Left lung (tissue), 4 donors: ENCODE measurements at regions not wholly inside any gene's neighbourhood (a gene's known extent, or its start where the extent isn't known, plus 50 kb on each side); places are given as distances from the start of the nearest gene placed in this dataset.

Experiments used
- ATAC-seq: fragments of 200-7000 bp; cut with Tn5 transposase; one replicate; pipeline ENCODE4 v1.9.1; 2020; ENCODE audit warnings: moderate library complexity
- DNase-seq, 4 donors: peaks; one replicate each; pipeline ENCODE4 v3.0.0-alpha.2; 2013 to 2020
- H3K27ac ChIP-seq, 2 donors: fragments of 200-600 bp; sonication (generic) in 1 of 2; one replicate each; pipeline versions ENCODE4 v1.5.0 to v1.8.0; 2020 to 2021
- H3K27me3 ChIP-seq, 2 donors: fragments of 200-600 bp; sonication (generic) in 1 of 2; one replicate each; pipeline versions ENCODE4 v1.5.0 to v1.8.0; 2020 to 2021
- H3K36me3 ChIP-seq, 2 donors: fragments of 200-600 bp; sonication (generic) in 1 of 2; one replicate each; pipeline versions ENCODE4 v1.5.0 to v1.8.0; 2020 to 2021
- H3K4me1 ChIP-seq, 2 donors: fragments of 200-600 bp; one replicate each; pipeline ENCODE4 v1.8.0; 2021
- H3K4me3 ChIP-seq, 2 donors: fragments of 200-600 bp; sonication (generic) in 1 of 2; one replicate each; pipeline versions ENCODE4 v1.5.0 to v1.8.0; 2020 to 2021; ENCODE audit warnings: mild to moderate bottlenecking in 1 of 2
- H3K9me3 ChIP-seq, 2 donors: fragments of 200-600 bp; sonication (generic) in 1 of 2; one replicate each; pipeline versions ENCODE4 v1.5.0 to v1.8.0; 2020 to 2021
- intact Hi-C, 2 donors: fragments of 100-400 bp; cut with DNase I; formaldehyde crosslinking; loops; one replicate each; pipeline versions ENCODE4 v1.11.2 to v1.14.2; 2022
- TF ChIP-seq, protein P1 (sequence below), 2 donors: fragments of 200-600 bp; sonication (generic) in 1 of 2; IDR thresholded peaks; one replicate each; pipeline versions ENCODE4 v1.5.0 to v1.8.0; 2021; ENCODE audit warnings: antibody characterized with exemption in 2 of 2
- donor health status: DM: no; HTN: yes; CAD: no.
- donor health status: DM: no; HTN: no; CAD: no.

DNA sequence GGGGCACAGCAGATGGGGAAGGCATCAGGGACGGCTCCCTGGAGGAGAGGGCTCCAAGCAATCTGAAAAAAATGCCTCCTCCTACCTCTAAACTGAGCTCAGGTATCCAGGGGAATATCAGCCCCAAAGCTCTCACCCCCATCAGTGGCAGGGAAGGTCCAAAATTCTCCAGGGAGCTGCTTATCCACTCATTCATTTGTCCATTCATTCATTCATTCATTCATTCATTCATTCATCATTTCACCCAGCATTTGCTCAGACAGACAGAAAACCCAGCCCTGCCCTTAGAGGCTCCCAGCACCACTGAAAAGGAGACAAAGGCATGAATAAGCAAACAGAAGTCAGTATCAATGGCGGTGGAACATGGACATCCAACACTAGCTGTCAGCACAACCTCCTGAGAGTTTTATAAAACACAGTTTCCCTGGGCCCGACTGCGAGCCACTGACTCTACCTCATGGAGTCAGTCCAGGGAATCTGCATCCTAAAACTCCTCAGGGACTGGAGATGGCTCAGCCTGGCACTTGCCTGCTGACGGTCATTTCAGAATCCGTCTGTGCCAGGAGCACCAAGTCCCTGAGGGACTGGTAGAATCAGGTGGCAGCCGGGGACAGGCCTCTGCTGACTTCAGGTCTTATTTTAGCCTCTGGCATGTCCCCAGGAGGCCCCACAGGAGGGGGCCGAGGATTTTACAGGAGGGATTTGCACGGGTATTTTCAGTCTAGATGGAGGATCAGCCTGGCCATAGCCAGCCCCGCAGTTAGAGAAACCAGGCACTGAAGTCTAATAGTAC is 164.6 kb downstream of the MN1 start:
- H3K27ac ChIP-seq, result no peak overlapping the region
- TF ChIP-seq, protein P1, sequence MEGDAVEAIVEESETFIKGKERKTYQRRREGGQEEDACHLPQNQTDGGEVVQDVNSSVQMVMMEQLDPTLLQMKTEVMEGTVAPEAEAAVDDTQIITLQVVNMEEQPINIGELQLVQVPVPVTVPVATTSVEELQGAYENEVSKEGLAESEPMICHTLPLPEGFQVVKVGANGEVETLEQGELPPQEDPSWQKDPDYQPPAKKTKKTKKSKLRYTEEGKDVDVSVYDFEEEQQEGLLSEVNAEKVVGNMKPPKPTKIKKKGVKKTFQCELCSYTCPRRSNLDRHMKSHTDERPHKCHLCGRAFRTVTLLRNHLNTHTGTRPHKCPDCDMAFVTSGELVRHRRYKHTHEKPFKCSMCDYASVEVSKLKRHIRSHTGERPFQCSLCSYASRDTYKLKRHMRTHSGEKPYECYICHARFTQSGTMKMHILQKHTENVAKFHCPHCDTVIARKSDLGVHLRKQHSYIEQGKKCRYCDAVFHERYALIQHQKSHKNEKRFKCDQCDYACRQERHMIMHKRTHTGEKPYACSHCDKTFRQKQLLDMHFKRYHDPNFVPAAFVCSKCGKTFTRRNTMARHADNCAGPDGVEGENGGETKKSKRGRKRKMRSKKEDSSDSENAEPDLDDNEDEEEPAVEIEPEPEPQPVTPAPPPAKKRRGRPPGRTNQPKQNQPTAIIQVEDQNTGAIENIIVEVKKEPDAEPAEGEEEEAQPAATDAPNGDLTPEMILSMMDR (IDR thresholded peaks at IDR 0.05), result no peak
- H3K4me3 ChIP-seq, result no peak overlapping the region
- no peaks in the 10 kb centered on the region for H3K9me3 ChIP-seq
- no peaks in the 10 kb centered on the region for H3K36me3 ChIP-seq
- DNase-seq, result no peak
- no peak for ATAC-seq
- intact Hi-C loops, result no loop called here
- H3K4me1 ChIP-seq, result no peaks in the 10 kb centered on the region
- peaks cover 0 to 27% of the 10 kb centered on the region in 2 donors for H3K27me3 ChIP-seq

- H3K27me3 ChIP-seq, result peaks cover 0 to 29% of the 10 kb centered on the region in 2 donors
- no peaks in the 10 kb centered on the region for H3K36me3 ChIP-seq
- no peaks in the 10 kb centered on the region for H3K9me3 ChIP-seq
- no peak overlapping the region for H3K4me3 ChIP-seq
- intact Hi-C loops, result no loop called here
- no peak overlapping the region for H3K27ac ChIP-seq
- ATAC-seq (no peak), DNase-seq (no peak)
- no peaks in the 10 kb centered on the region for H3K4me1 ChIP-seq
- TF ChIP-seq, protein P1 (IDR thresholded peaks at IDR 0.05), result no peak
These were observed 164.0 kb downstream of the MN1 start for GRCh38 chr22:27637604-27638003.

DNA sequence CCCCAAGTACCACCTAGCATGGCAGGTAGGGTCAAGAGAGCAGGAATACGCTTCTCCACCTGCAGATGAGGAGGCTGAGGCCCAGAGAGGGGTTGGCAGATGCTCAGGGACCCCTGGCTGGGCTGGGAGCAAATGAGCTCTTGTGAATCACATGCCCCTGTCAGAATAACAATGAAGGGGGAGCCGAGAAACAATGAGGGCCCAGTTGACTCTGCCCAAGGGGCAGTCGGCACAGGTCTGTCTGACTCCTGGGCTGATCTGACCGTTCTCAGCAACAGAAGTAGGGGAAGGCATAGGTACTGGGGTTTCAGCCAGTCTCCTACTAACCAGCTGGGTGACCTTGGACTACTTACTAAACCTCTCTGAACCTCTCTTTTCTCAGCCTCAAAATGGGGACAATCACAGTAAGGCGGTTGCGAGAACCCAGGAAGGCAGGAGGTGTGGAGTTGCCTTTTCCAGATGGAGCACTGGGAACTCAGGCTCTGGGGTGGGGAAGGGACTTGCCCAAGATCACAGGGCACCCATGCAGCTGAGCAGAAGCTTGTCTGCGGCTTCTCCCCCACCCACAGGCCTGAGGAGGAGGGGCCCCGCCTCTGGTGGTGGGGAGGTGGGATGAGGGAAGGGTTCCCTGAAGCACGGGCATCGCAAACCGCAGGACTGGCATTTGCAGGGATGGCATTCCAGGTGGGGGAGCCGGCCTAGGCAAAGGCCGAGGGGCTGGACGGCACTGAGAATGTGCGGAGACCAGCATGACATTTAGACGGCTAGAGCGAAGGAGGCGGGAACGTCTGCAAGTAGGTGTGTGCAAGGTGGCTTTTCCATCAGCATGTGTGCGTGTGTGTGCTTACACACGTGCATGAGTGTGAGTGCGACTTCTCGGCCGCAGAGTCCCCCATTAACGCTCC is 163.0 kb downstream of the MN1 start:
- Histone ChIP-seq H3K36me3 (no peaks in the 10 kb centered on the region), H3K4me1 (no peaks in the 10 kb centered on the region), H3K27ac (no peak overlapping the region), H3K9me3 (no peaks in the 10 kb centered on the region), H3K4me3 (no peak overlapping the region), H3K27me3 (peaks cover 0 to 19% of the 10 kb centered on the region in 2 donors)
- intact Hi-C loops, result no loop called here
- TF ChIP-seq, protein P1 (IDR thresholded peaks at IDR 0.05), result no peak
- ATAC-seq (no peak), DNase-seq (no peak)

DNA sequence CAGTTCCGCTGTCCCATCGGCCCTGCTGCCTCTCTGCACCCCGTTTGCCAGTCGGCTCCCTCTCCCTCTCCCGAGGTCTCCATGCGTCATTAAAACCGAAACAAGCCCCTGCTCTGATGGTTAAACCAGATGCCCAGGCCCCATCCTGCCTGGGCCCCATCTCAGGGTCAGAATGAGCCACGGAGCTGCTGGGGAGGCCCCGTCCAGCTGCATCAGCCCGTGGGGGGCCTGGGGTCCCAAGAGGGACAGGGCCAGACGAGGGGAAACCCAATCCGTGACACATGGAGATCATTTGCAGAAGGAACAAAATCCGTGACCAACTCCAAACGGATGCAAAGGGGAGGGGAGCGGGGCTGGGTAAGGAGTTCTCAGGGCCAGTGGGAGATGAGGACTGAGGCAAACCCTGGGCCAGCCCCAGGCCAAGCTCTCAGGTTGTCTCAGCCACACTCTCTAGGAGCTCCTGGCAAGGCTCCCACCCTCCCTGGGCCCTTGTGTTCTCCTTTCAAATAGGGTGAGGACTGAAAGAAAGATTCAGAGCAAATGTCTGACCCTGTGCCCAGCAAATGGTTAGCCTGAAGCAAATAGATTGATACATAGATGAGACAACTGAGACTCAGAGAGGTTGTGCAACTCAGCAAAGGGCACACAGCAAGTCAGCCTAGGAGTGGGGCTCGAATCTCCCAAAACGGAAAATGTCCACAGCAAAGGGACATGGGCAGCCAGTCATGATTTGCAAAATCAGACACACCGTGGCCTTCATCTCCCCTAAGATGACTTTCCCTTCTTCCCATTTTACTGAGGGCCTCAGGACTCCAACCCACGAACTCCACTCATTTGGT is 162.1 kb downstream of the MN1 start:
- ATAC-seq, result no peak
- Histone ChIP-seq H3K36me3 (no peaks in the 10 kb centered on the region), H3K4me3 (no peak overlapping the region), H3K27ac (no peak overlapping the region), H3K27me3 (peaks cover 0 to 10% of the 10 kb centered on the region in 2 donors), H3K9me3 (no peaks in the 10 kb centered on the region), H3K4me1 (no peaks in the 10 kb centered on the region)
- DNase-seq, result no peak
- TF ChIP-seq, protein P1 (IDR thresholded peaks at IDR 0.05), result no peak
- intact Hi-C loops, result no loop called here
